HG03066 (cell line): ENCODE measurements at regions not wholly inside any gene's neighbourhood (a gene's known extent, or its start where the extent isn't known, plus 50 kb on each side); places are given as distances from the start of the nearest gene placed in this dataset.
"Not testable (repeated sequence)": the region's sequence is repeated elsewhere in the genome, so short reads cannot be mapped to it uniquely, and the experiment has no call there.

ENCODE experiments used
- ATAC-seq: cut with Tn5 transposase; IDR thresholded peaks from one replicate; pipeline ENCODE4 v1.9.1; 2021; ENCODE audit warnings: low read depth; ENCODE audit not compliant: unreplicated experiment

GRCh38 chr21:17045214-17045853, 467.5 kb upstream of the CXADR start:
- no peak for ATAC-seq

GRCh38 chr21:17048974-17049373, 463.9 kb upstream of the CXADR start:
- ATAC-seq, result no peak

GRCh38 chr21:17050156-17050555, 462.7 kb upstream of the CXADR start:
- ATAC-seq, result no peak

- ATAC-seq, result no peak
Observed at GRCh38 chr21:17050646-17051045, 462.2 kb upstream of the CXADR start.

- ATAC-seq, result no peak
Observed at GRCh38 chr21:17051054-17051453, 461.8 kb upstream of the CXADR start.

GRCh38 chr21:17053321-17053720, 459.5 kb upstream of the CXADR start:
- no peak for ATAC-seq

GRCh38 chr21:17059936-17060335, 452.9 kb upstream of the CXADR start:
- no peak for ATAC-seq

- no peak for ATAC-seq
Observed at GRCh38 chr21:17066006-17066405, 446.8 kb upstream of the CXADR start.

- no peak for ATAC-seq
Observed at GRCh38 chr21:17071093-17071492, 441.8 kb upstream of the CXADR start.

- no peak for ATAC-seq
Observed at GRCh38 chr21:17081193-17081592, 431.6 kb upstream of the CXADR start.

GRCh38 chr21:17082843-17083483, 429.9 kb upstream of the CXADR start:
- ATAC-seq, result no peak

GRCh38 chr21:17085707-17086106, 427.1 kb upstream of the CXADR start:
- ATAC-seq, result no peak

GRCh38 chr21:17088500-17088899, 424.3 kb upstream of the CXADR start:
- no peak for ATAC-seq

GRCh38 chr21:17089091-17089491, 423.8 kb upstream of the CXADR start:
- no peak for ATAC-seq

GRCh38 chr21:17101696-17102095, 411.1 kb upstream of the CXADR start:
- ATAC-seq, result no peak

GRCh38 chr21:17105932-17106331, 406.9 kb upstream of the CXADR start:
- no peak for ATAC-seq

- ATAC-seq, result no peak
Observed at GRCh38 chr21:17114045-17114444, 398.8 kb upstream of the CXADR start.

GRCh38 chr21:17118638-17119384, 394.0 kb upstream of the CXADR start:
- ATAC-seq, result no peak

- ATAC-seq, result no peak
Observed at GRCh38 chr21:17119466-17120297, 393.2 kb upstream of the CXADR start.

GRCh38 chr21:17127395-17127794, 385.4 kb upstream of the CXADR start:
- not testable (repeated sequence) for ATAC-seq

- no peak for ATAC-seq
Observed at GRCh38 chr21:17128132-17128531, 384.7 kb upstream of the CXADR start.
